Tibial artery (tissue), 4 donors: ENCODE measurements at regions not wholly inside any gene's neighbourhood (a gene's known extent, or its start where the extent isn't known, plus 50 kb on each side); places are given as distances from the start of the nearest gene placed in this dataset.

Experiments used
- DNase-seq, 2 donors: peaks; one replicate each; pipeline ENCODE4 v3.0.0-alpha.2; 2019
- H3K27ac ChIP-seq, 2 donors: fragments of 200-600 bp; sonication (generic) in 1 of 2; 1 replicate in 1 of 2; 2 replicates in 1 of 2; pipeline ENCODE4 v1.5.1; 2018 to 2019; ENCODE audit warnings: mild to moderate bottlenecking in 1 of 2
- H3K27me3 ChIP-seq, 2 donors: fragments of 200-600 bp; sonication (generic) in 1 of 2; one replicate each; pipeline versions ENCODE4 v1.5.1 to v1.6.0; 2016 to 2019
- H3K36me3 ChIP-seq, 3 donors: fragments of 200-600 bp; sonication (generic) in 2 of 3; one replicate each; pipeline ENCODE4 v1.5.1; 2016 to 2019; ENCODE audit warnings: mild to moderate bottlenecking in 2 of 3
- H3K4me1 ChIP-seq, 4 donors: fragments of 200-600 bp; sonication (generic) in 2 of 4; 1 replicate in 3 of 4; 2 replicates in 1 of 4; pipeline ENCODE4 v1.5.1; 2016 to 2019
- H3K4me3 ChIP-seq, 2 donors: fragments of 200-600 bp; sonication (generic) in 1 of 2; 1 replicate in 1 of 2; 2 replicates in 1 of 2; pipeline ENCODE4 v1.5.1; 2018 to 2019; ENCODE audit warnings: mild to moderate bottlenecking in 2 of 2
- H3K9me3 ChIP-seq, 3 donors: fragments of 200-600 bp; sonication (generic) in 1 of 3; one replicate each; pipeline ENCODE4 v1.5.1; 2016 to 2019
- intact Hi-C: fragments of 100-400 bp; cut with DNase I; formaldehyde crosslinking; loops from one replicate; pipeline ENCODE4 v1.15.0; 2023; ENCODE audit warnings: low total_unique reads
- TF ChIP-seq, protein P1 (sequence below), 2 experiments: fragments of 200-600 bp in 1 of 2; fragments of 450-650 bp in 1 of 2; IDR thresholded peaks; one replicate each; pipeline ENCODE4 v1.5.1; 2017 to 2019; ENCODE audit warnings: antibody characterized with exemption in 2 of 2, mild to moderate bottlenecking in 1 of 2, moderate library complexity in 1 of 2

DNA sequence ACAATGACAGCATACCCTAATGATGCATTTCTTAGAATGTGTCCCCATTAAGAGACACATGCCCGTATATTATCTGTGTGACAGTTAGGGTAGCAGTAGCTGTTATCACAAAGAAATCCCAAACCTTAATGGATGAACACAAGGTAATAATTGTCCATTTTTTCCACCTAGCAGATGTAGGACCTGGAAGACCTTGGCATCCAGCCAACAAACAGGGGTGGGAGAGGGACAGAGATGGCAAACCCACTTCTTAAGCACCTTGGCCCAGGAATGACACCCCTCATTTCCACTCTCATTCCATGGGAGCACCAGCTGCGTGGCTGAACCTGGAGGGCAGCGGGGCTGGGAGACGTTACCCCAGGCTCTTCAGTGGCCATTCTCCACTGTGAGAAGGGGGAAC is 679.0 kb downstream of the AACS start:
- no peak overlapping the region for H3K4me3 ChIP-seq
- TF ChIP-seq, protein P1, sequence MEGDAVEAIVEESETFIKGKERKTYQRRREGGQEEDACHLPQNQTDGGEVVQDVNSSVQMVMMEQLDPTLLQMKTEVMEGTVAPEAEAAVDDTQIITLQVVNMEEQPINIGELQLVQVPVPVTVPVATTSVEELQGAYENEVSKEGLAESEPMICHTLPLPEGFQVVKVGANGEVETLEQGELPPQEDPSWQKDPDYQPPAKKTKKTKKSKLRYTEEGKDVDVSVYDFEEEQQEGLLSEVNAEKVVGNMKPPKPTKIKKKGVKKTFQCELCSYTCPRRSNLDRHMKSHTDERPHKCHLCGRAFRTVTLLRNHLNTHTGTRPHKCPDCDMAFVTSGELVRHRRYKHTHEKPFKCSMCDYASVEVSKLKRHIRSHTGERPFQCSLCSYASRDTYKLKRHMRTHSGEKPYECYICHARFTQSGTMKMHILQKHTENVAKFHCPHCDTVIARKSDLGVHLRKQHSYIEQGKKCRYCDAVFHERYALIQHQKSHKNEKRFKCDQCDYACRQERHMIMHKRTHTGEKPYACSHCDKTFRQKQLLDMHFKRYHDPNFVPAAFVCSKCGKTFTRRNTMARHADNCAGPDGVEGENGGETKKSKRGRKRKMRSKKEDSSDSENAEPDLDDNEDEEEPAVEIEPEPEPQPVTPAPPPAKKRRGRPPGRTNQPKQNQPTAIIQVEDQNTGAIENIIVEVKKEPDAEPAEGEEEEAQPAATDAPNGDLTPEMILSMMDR (IDR thresholded peaks at IDR 0.05), result no peak
- no peaks in the 10 kb centered on the region for H3K9me3 ChIP-seq
- DNase-seq, result no peak
- H3K27me3 ChIP-seq, result no peaks in the 10 kb centered on the region
- no peaks in the 10 kb centered on the region for H3K4me1 ChIP-seq
- no peak overlapping the region for H3K27ac ChIP-seq
- no peaks in the 10 kb centered on the region for H3K36me3 ChIP-seq
- intact Hi-C loops, result no loop called here

DNA sequence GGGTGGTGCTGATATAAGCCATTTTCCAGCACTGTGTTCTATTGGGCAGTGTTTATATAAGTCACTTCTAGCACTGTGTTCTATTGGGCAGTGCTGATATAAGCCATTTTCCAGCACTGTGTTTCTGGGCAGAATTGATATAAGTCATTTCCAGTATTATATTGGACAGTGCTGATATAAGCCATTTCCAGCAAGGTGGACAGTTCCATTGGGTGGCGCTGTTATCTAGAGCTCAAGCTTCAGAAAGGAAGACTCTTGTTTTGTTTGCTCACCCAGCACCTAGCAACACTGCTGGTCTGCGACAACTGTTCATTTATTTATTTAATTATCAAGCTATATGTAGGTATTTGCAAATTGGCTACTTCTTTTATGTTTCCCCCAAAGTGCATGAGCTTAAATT is 690.3 kb downstream of the AACS start:
- intact Hi-C loops, result no loop called here
- no peak overlapping the region for H3K27ac ChIP-seq

DNA sequence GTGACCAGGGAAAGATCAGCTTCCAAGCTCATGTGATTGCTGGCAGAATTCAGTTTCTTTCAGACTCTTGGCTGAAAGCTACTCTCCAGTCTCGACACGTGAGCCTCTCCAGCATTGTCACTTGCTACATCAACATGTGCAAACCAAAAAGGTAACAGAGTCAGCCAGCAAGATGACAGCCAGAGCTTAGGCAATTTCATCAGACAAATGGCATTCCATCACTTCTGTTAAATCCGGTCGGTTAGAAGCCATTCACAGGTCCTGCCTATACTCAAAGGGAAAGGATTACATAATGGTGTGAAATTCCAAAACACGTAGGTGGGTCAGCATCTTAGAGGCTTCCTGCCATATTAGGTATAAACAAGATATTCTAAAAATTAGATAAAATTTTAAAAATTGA is 700.9 kb downstream of the AACS start:
- DNase-seq, result no peak
- H3K4me3 ChIP-seq, result no peak overlapping the region
- no peaks in the 10 kb centered on the region for H3K36me3 ChIP-seq
- TF ChIP-seq, protein P1 (IDR thresholded peaks at IDR 0.05), result no peak
- no peaks in the 10 kb centered on the region for H3K27me3 ChIP-seq
- no peak overlapping the region for H3K27ac ChIP-seq
- intact Hi-C loops, result no loop called here
- no peaks in the 10 kb centered on the region for H3K4me1 ChIP-seq
- H3K9me3 ChIP-seq, result peaks cover 0 to 4% (median 0%) of the 10 kb centered on the region in 3 donors

More for the DNA sequence above, 690.3 kb downstream of the AACS start:
- Histone ChIP-seq H3K4me3 (no peak overlapping the region), H3K9me3 (no peaks in the 10 kb centered on the region), H3K4me1 (no peaks in the 10 kb centered on the region), H3K36me3 (no peaks in the 10 kb centered on the region), H3K27me3 (no peaks in the 10 kb centered on the region)
- no peak for DNase-seq
- TF ChIP-seq, protein P1 (IDR thresholded peaks at IDR 0.05), result no peak

DNA sequence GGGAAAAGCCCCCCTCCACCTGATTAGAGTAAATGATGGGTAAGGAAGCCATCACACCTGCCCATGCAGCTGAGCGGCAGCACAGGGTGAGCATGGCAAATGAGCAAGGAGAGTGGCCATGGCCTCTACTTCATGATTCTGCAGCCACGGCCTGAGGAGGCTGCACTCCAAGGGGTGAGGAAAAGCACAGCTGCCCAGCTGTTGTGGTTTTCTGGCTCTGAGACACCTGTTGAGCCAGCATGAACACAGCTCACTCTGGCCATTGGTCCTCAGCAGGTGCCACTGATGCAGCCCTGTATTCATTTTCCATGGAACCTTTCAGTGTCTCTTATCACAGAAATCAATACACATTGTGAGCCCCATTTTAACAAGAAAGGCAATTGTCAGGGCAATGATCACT is 707.2 kb downstream of the AACS start:
- DNase-seq, result no peak
- Histone ChIP-seq H3K27me3 (no peaks in the 10 kb centered on the region), H3K4me3 (no peak overlapping the region), H3K4me1 (no peaks in the 10 kb centered on the region), H3K9me3 (peaks cover 0 to under 1% (median 0%) of the 10 kb centered on the region in 3 donors), H3K27ac (no peak overlapping the region), H3K36me3 (no peaks in the 10 kb centered on the region)
- TF ChIP-seq, protein P1 (IDR thresholded peaks at IDR 0.05), result no peak
- intact Hi-C loops, result no loop called here

DNA sequence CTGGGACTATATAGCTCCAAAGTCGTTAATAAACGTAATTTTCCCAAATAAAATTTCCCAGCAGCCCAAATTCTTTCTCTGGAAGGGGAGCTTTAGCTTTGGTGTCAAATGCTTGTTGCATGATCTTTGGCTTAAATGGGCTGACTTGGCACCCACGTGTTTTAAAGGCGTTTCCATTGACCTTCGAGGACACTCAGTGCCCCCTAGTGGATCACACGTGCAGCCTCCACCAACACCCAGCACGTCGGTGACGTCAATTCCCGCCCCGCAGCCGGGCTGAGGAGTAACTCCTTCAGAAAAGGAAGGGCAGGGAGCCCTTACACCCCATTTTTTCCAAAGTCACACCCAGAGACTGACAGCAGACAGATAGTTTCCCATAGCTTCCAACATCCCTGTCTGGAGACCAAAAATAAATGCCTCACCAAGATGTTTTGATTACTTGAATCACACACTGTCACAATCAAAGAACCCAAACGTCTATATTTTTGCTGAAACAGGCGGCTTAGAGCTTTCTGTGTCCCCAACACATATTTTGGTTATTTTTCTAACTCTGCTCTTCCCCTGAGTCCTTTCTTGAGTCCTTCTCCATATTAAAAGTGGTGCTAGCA is 707.9 kb downstream of the AACS start:
- Histone ChIP-seq H3K36me3 (no peaks in the 10 kb centered on the region), H3K4me3 (no peak overlapping the region), H3K27me3 (no peaks in the 10 kb centered on the region), H3K9me3 (no peaks in the 10 kb centered on the region), H3K4me1 (no peaks in the 10 kb centered on the region), H3K27ac (no peak overlapping the region)
- TF ChIP-seq, protein P1 (IDR thresholded peaks at IDR 0.05), result no peak
- no peak for DNase-seq
- intact Hi-C loops, result no loop called here

DNA sequence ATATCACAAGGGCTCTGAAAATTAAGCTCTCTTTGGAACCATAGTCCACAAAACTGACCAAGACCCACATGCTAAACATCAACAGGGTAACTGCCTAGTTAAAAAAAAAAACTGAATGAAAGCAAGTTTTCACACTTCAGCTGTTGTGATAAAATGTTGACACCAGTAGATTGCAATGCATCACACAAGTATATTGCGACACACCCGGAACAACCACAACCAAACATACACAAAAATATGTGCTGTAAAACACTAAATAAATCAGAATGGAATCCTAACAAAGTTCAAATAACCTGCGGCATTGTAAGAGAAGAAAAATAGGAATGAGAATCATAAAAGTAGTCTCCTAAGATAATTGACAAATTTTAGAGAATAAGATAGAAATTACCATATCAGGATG is 710.3 kb downstream of the AACS start:
- TF ChIP-seq, protein P1 (IDR thresholded peaks at IDR 0.05), result no peak
- Histone ChIP-seq H3K27ac (no peak overlapping the region), H3K36me3 (no peaks in the 10 kb centered on the region), H3K27me3 (no peaks in the 10 kb centered on the region), H3K4me3 (no peak overlapping the region), H3K9me3 (no peaks in the 10 kb centered on the region), H3K4me1 (no peaks in the 10 kb centered on the region)
- intact Hi-C loops, result no loop called here
- no peak for DNase-seq
